ENCODE measurements at regions not wholly inside any gene's neighbourhood (a gene's known extent, or its start where the extent isn't known, plus 50 kb on each side); places are given as distances from the start of the nearest gene placed in this dataset.

- DNase-seq (ENCODE audit: extremely low read depth in 1 of 2, low read depth in 1 of 2) = no peak
These were observed 73.1 kb downstream of the RTP5 start for GRCh38 chr2:241942416-241943208.

DNA sequence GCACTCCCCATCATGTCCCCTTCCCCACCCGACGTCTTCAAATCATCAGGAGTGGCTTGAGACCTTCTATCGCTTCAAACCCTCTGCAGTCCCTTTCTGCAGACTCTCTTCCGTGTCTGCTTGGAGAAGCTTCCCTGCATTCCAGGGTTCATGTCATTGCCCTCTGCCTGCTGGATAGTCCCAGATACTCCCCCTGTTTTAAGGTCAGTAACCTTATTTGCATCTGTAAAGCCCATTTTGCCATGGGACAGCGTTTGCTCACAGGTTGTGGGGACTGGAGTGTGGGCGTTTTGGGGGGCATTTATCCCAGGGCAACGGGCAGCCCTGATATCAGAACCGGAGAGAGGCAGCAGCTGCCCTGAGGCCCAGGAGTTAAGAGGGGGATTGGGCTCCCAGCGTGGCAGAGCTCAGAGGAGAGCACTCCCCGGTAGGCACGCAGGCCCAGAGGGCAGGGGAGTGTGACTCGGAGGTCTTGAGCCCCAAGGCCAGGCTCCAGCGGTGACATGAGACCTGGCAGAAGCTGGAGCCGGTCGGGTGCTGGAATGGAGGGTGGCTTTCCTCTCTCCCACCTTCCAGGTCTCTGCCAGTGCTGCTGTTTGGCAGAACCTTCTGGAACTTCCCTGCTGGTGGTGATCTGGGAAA is 73.8 kb downstream of the RTP5 start:
- DNase-seq (ENCODE audit: extremely low read depth in 1 of 2, low read depth in 1 of 2) = no peak

DNA sequence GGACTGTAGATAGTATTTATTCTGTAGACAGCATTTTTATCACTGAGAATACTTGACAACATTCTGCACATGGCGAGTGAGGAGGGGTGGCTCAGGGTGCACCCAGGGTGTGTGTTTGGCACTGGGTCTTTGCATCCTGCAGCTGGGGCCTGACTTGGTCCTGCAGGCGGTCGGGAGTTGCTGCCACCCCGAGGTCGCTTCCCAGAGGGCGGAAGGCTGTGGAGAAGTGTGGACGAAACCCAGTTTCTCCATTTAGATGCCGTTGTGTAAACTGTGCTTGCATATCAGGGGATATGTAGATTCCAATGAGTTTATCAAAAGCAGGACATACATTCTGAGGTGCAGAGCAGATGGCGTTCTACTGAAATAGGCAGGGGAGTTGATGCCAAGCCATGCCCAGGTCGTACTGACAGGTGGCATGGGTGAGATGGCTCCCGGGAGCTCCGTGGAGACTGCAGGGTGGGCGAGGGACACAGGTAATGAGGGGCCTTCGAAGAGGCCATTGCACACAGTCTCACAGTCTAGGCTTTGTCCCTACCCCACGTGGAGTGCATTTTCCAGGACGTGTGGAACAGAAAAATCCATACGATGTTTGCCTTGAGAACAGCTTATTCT is 74.5 kb downstream of the RTP5 start:
- no peak for DNase-seq (ENCODE audit: extremely low read depth in 1 of 2, low read depth in 1 of 2)

- no peak for DNase-seq (ENCODE audit: extremely low read depth in 1 of 2, low read depth in 1 of 2)
These were observed 75.3 kb downstream of the RTP5 start for GRCh38 chr2:241944821-241945220.

GRCh38 chr2:241945311-241945710 is 75.8 kb downstream of the RTP5 start:
- DNase-seq (ENCODE audit: extremely low read depth in 1 of 2, low read depth in 1 of 2) = no peak

- DNase-seq (ENCODE audit: extremely low read depth in 1 of 2, low read depth in 1 of 2) = no peak
These were observed 76.3 kb downstream of the RTP5 start for GRCh38 chr2:241945803-241946202.

DNA sequence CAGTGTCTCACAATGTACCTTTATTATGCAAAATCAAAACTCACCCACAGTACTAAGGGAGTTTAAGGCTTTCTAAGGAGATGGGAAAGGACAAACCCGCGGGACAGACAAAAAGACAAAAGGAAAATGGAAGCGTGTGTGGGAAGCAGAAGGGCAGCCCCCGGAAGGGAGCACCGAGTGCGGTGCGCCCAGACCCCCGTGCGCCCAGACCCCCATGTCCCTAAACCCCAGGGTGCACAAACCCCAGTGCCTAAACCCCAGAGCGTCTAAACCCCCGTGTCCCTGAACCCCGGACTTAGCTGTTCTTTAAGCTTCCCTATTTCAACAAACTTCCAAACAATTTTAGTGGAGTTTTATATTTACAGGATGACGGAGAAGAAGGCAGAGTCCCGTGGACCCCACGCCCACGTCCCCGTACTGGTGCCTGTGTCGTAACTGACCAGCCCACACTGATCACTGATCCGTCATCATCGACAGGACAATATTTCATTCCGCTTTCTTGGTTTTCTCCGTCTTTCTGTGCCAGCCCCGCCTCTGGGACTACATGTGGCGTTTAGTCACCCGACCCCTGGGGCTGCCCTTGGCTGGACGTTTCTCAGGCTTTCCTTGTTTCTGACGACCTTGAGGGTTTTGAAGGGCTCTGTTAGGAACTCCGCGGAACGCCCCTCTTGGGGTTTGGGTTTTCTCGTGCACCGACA is 76.9 kb downstream of the RTP5 start:
- no peak for DNase-seq (ENCODE audit: extremely low read depth in 1 of 2, low read depth in 1 of 2)

GRCh38 chr2:241947004-241947350 is 77.4 kb downstream of the RTP5 start:
- DNase-seq (ENCODE audit: extremely low read depth in 1 of 2, low read depth in 1 of 2) = no peak

GRCh38 chr2:241947401-241947800 is 77.9 kb downstream of the RTP5 start:
- no peak for DNase-seq (ENCODE audit: extremely low read depth in 1 of 2, low read depth in 1 of 2)

DNA sequence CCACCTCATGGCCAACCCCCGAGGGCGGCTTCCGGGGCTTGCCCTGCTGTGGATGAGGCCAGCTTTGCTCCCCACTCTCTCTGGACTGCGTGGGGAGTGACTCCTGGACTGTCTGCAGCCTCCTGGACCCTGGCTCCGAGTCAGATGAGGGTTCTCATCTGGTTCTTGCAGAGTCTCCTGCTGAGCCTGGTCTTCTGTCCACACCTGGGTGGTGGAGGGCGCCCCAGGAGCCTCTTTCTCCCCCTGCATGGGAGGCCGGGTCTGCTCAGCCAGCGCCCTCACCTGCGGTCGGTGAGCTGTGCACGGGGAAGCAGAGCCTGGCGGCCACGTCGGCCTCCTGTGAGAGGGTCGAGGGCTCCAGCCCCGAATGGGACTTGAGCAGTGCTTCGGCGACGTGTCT is 78.3 kb downstream of the RTP5 start:
- no peak for DNase-seq (ENCODE audit: extremely low read depth in 1 of 2, low read depth in 1 of 2)

- DNase-seq (ENCODE audit: extremely low read depth in 1 of 2, low read depth in 1 of 2) = no peak
These were observed 78.9 kb downstream of the RTP5 start for GRCh38 chr2:241948299-241948897.

DNA sequence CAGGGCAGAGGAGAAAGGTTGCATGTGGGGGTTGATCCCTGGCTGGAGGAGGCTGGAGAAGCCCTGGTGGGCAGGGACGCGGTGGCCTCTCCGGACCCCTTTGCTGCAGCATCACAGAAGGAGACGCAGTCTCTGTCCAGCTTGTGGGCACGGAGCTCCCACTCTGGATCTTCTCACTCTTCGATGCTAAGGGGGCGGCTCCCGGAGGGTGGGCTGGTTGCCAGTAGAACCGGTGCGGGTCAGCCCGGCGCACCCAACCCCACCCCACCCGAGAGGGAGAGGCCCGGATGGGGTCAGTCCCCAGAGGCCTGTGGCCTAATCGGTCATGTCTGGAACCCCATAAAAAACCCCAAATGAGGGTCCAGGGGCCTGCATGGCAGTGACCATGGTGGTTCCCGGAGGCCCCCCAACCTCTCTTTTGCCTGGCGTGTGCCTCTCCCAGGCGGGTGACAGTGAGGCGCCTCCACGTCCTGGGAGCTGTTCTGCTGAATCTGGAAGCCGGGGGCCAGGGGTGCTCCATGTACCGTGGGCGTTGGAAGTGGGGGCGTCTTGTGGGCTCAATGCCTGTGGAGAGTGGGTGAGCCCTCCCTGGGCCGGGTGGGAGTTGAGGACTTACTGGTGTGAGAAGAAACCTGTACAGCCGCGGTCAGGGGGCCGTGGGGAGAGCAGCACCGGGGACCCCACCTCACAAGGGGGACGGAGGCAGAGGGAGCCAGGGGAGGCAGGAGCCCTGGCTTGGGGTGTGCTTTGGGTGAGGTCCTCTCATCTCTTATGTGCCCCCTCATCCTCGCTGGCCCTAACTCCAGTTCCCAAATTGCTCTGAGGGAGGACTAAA is 79.6 kb downstream of the RTP5 start:
- no peak for DNase-seq (ENCODE audit: extremely low read depth in 1 of 2, low read depth in 1 of 2)

DNA sequence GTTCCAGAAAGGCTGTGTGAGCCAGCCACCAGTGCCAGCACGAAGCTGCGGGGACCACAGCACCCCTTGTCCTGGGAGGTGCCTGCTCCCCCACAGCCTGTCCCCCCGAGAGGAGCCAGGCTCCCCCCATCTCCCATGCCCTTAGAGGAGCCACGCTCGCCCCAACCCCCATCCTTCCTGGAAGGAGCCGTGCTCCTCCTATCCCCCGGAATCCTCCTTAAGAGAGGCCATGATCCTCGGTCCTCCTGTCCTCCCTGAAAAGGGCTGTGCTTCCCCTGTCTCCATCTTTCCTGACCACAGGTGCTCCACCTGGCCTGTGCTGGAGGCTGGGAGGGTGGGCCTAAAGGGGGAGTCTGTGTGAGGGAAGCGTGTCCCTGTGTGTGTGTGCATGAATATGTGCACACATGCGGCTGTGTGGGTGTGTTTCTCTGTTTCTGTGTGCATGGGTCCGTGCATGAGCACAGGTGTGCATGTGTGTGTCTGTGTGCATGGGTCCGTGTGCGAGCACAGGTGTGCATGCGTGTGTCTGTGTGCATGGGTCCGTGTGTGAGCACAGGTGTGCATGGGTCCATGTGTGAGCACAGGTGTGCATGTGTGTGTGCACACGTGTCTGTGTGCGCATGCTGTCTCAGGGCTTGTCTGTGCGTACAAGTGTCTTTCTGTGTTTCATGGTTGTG is 80.3 kb downstream of the RTP5 start:
- DNase-seq (ENCODE audit: extremely low read depth in 1 of 2, low read depth in 1 of 2) = no peak

GRCh38 chr2:241950413-241951315 is 81.1 kb downstream of the RTP5 start:
- DNase-seq (ENCODE audit: extremely low read depth in 1 of 2, low read depth in 1 of 2) = peak in 1 of 2 donors; percentile 25

DNA sequence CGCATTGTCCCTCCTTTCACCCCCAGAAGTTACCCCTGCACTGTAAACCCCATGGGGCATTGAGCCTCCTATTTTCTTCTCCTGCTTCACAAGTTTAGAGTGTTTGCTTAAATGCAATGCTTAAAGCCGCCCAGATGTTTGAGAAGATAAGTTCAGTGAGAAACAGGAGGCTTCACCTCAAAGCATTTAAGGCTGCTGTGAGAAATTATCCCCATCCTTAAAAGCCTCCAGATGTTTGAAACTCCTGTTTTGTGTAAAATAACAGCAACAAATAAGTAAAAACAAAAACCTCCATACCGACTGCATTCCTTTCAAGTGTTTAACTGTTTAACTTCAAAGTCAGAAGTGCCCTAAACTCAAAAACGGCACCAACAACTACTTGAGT is 81.8 kb downstream of the RTP5 start:
- no peak for DNase-seq (ENCODE audit: extremely low read depth in 1 of 2, low read depth in 1 of 2)

DNA sequence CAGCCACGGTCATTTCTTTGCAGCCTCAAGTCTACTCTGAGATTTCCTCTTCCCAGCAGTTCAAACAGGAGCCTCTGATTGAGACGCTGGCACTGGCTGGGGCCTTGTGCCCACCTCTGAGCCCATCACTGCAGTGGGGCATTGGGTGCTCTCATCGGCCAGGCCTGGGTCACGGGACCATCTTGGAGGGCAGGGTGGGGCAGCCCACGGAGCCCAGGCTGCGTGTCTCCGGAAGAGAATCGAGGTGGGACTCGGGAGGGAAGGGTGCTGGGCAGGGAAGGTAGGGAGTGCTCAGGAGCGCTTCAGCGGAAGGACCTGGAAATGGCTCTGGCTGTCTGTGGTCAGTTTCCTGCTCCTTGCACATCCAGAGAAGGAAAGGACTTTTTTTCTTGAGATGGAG is 82.4 kb downstream of the RTP5 start:
- DNase-seq (ENCODE audit: extremely low read depth in 1 of 2, low read depth in 1 of 2) = no peak

GRCh38 chr2:241952816-241953215 is 83.3 kb downstream of the RTP5 start:
- DNase-seq (ENCODE audit: extremely low read depth in 1 of 2, low read depth in 1 of 2) = no peak

GRCh38 chr2:241953324-241953928 is 83.9 kb downstream of the RTP5 start:
- no peak for DNase-seq (ENCODE audit: extremely low read depth in 1 of 2, low read depth in 1 of 2)
